Effector memory CD4-positive, alpha-beta T cell (primary cell): ENCODE measurements at regions not wholly inside any gene's neighbourhood (a gene's known extent, or its start where the extent isn't known, plus 50 kb on each side); places are given as distances from the start of the nearest gene placed in this dataset.

ENCODE experiments used
- DNase-seq, 3 donors: peaks; one replicate each; pipeline ENCODE4 v3.0.0-alpha.2; 2020
- H3K27ac ChIP-seq: 2 replicates; pipeline ENCODE4 v1.7.0; 2013; ENCODE audit warnings: mild to moderate bottlenecking, low read length, moderate library complexity; ENCODE audit not compliant: insufficient read depth, poor library complexity, severe bottlenecking
- H3K27me3 ChIP-seq: replicated peaks from 2 replicates; pipeline ENCODE4 v1.7.0; 2013; ENCODE audit warnings: mild to moderate bottlenecking, low read length; ENCODE audit not compliant: insufficient read depth, control insufficient read depth, poor library complexity, severe bottlenecking
- H3K36me3 ChIP-seq: 2 replicates; pipeline ENCODE4 v1.7.0; 2013; ENCODE audit warnings: mild to moderate bottlenecking, low read length, moderate library complexity; ENCODE audit not compliant: control insufficient read depth, insufficient read depth
- H3K4me1 ChIP-seq: 2 replicates; pipeline ENCODE4 v1.7.0; 2013; ENCODE audit warnings: low read length, mild to moderate bottlenecking; ENCODE audit not compliant: control insufficient read depth, insufficient read depth, poor library complexity, severe bottlenecking
- H3K4me3 ChIP-seq: 2 replicates; pipeline ENCODE4 v1.7.0; 2013; ENCODE audit warnings: low read length, low read depth, mild to moderate bottlenecking; ENCODE audit not compliant: insufficient read depth, poor library complexity, severe bottlenecking
- H3K9me3 ChIP-seq: 2 replicates; pipeline ENCODE4 v1.7.0; 2013; ENCODE audit warnings: mild to moderate bottlenecking, low read length, moderate library complexity; ENCODE audit not compliant: control insufficient read depth

GRCh38 chr11:45576461-45577215 lies 88.8 kb downstream of the CHST1 start:
- H3K4me3 ChIP-seq: no peak overlapping the region
- no peaks in the 10 kb centered on the region for H3K9me3 ChIP-seq
- H3K4me1 ChIP-seq: no peaks in the 10 kb centered on the region
- H3K27me3 ChIP-seq: peaks cover 3% of the 10 kb centered on the region
- H3K36me3 ChIP-seq: no peaks in the 10 kb centered on the region
- H3K27ac ChIP-seq: no peak overlapping the region
- no peak for DNase-seq

GRCh38 chr11:45573728-45574127 lies 91.7 kb downstream of the CHST1 start:
- no peak overlapping the region for H3K27ac ChIP-seq
- H3K9me3 ChIP-seq: no peaks in the 10 kb centered on the region
- no peaks in the 10 kb centered on the region for H3K36me3 ChIP-seq
- no peak for DNase-seq
- no peaks in the 10 kb centered on the region for H3K27me3 ChIP-seq
- H3K4me3 ChIP-seq: no peak overlapping the region
- no peaks in the 10 kb centered on the region for H3K4me1 ChIP-seq

GRCh38 chr11:45572354-45573123 lies 92.9 kb downstream of the CHST1 start:
- Histone ChIP-seq H3K4me3 (no peak overlapping the region), H3K27me3 (no peaks in the 10 kb centered on the region), H3K4me1 (no peaks in the 10 kb centered on the region), H3K27ac (no peak overlapping the region), H3K36me3 (no peaks in the 10 kb centered on the region), H3K9me3 (no peaks in the 10 kb centered on the region)
- no peak for DNase-seq

- no peak for DNase-seq
- Histone ChIP-seq H3K36me3 (no peaks in the 10 kb centered on the region), H3K27ac (no peak overlapping the region), H3K9me3 (no peaks in the 10 kb centered on the region), H3K4me3 (no peak overlapping the region), H3K27me3 (no peaks in the 10 kb centered on the region), H3K4me1 (no peaks in the 10 kb centered on the region)
These were observed 95.6 kb downstream of the CHST1 start for GRCh38 chr11:45569776-45570175.

GRCh38 chr11:45568049-45568448 lies 97.4 kb downstream of the CHST1 start:
- no peak for DNase-seq
- Histone ChIP-seq H3K4me1 (no peaks in the 10 kb centered on the region), H3K27ac (no peak overlapping the region), H3K9me3 (no peaks in the 10 kb centered on the region), H3K4me3 (no peak overlapping the region), H3K27me3 (no peaks in the 10 kb centered on the region), H3K36me3 (no peaks in the 10 kb centered on the region)

GRCh38 chr11:45565446-45565988 lies 99.9 kb downstream of the CHST1 start:
- Histone ChIP-seq H3K36me3 (no peaks in the 10 kb centered on the region), H3K4me3 (no peak overlapping the region), H3K27me3 (no peaks in the 10 kb centered on the region), H3K27ac (no peak overlapping the region), H3K9me3 (no peaks in the 10 kb centered on the region), H3K4me1 (no peaks in the 10 kb centered on the region)
- no peak for DNase-seq

GRCh38 chr11:45563810-45564209 lies 101.6 kb downstream of the CHST1 start:
- no peaks in the 10 kb centered on the region for H3K36me3 ChIP-seq
- no peak for DNase-seq
- H3K27me3 ChIP-seq: no peaks in the 10 kb centered on the region
- H3K9me3 ChIP-seq: no peaks in the 10 kb centered on the region
- H3K4me1 ChIP-seq: no peaks in the 10 kb centered on the region
- H3K4me3 ChIP-seq: no peak overlapping the region
- no peak overlapping the region for H3K27ac ChIP-seq

- DNase-seq: no peak
- H3K4me3 ChIP-seq: no peak overlapping the region
- no peaks in the 10 kb centered on the region for H3K4me1 ChIP-seq
- H3K27me3 ChIP-seq: no peaks in the 10 kb centered on the region
- no peaks in the 10 kb centered on the region for H3K9me3 ChIP-seq
- no peaks in the 10 kb centered on the region for H3K36me3 ChIP-seq
- no peak overlapping the region for H3K27ac ChIP-seq
These were observed 102.3 kb downstream of the CHST1 start for GRCh38 chr11:45563171-45563570.

- no peaks in the 10 kb centered on the region for H3K4me1 ChIP-seq
- H3K36me3 ChIP-seq: no peaks in the 10 kb centered on the region
- H3K4me3 ChIP-seq: no peak overlapping the region
- H3K9me3 ChIP-seq: no peaks in the 10 kb centered on the region
- no peaks in the 10 kb centered on the region for H3K27me3 ChIP-seq
- no peak for DNase-seq
- H3K27ac ChIP-seq: no peak overlapping the region
These were observed 104.5 kb downstream of the CHST1 start for GRCh38 chr11:45560913-45561281.
